HK-2 (cell line): ENCODE measurements at regions not wholly inside any gene's neighbourhood (a gene's known extent, or its start where the extent isn't known, plus 50 kb on each side); places are given as distances from the start of the nearest gene placed in this dataset.
A peak's percentile ranks its signal among the peaks of the same experiment; 100 is the strongest.
"Not testable (repeated sequence)": the region's sequence is repeated elsewhere in the genome, so short reads cannot be mapped to it uniquely, and the experiment has no call there.

Source experiments
- DNase-seq: peaks from one replicate; pipeline ENCODE4 v3.0.0-alpha.2; 2018; ENCODE audit not compliant: unreplicated experiment

- no peak for DNase-seq
Observed at GRCh38 chr20:1825938-1826445, 69.2 kb upstream of the SIRPA start.

GRCh38 chr20:1825507-1825906, 69.7 kb upstream of the SIRPA start:
- no peak for DNase-seq

GRCh38 chr20:1824834-1825233, 70.4 kb upstream of the SIRPA start:
- no peak for DNase-seq

GRCh38 chr20:1824181-1824580, 71.0 kb upstream of the SIRPA start:
- DNase-seq = no peak

- no peak for DNase-seq
Observed at GRCh38 chr20:1823450-1823844, 71.8 kb upstream of the SIRPA start.

- no peak for DNase-seq
Observed at GRCh38 chr20:1822564-1823449, 72.4 kb upstream of the SIRPA start.

GRCh38 chr20:1820138-1821079, 74.8 kb upstream of the SIRPA start:
- peak; percentile 39 for DNase-seq

- no peak for DNase-seq
Observed at GRCh38 chr20:1819311-1820137, 75.7 kb upstream of the SIRPA start.

- no peak for DNase-seq
Observed at GRCh38 chr20:1818895-1819294, 76.3 kb upstream of the SIRPA start.

GRCh38 chr20:1818247-1818840, 76.9 kb upstream of the SIRPA start:
- no peak for DNase-seq

GRCh38 chr20:1817577-1818211, 77.5 kb upstream of the SIRPA start:
- DNase-seq = no peak

GRCh38 chr20:1816384-1817381, 78.5 kb upstream of the SIRPA start:
- peak; percentile 41 for DNase-seq

- DNase-seq = no peak
Observed at GRCh38 chr20:1815502-1816085, 79.6 kb upstream of the SIRPA start.

- not testable (repeated sequence) for DNase-seq
Observed at GRCh38 chr20:1814861-1815260, 80.3 kb upstream of the SIRPA start.

GRCh38 chr20:1813674-1814635, 81.3 kb upstream of the SIRPA start:
- DNase-seq = no peak

- peak; percentile 80 for DNase-seq
Observed at GRCh38 chr20:1813101-1813529, 82.1 kb upstream of the SIRPA start.

- DNase-seq = no peak
Observed at GRCh38 chr20:1811621-1812498, 83.3 kb upstream of the SIRPA start.
